Activated CD4-positive, alpha-beta T cell treated with anti-CD3 and anti-CD28 coated beads, Interleukin-2, amount 50 U/mL, for 4 hours (primary cell): ENCODE measurements at regions not wholly inside any gene's neighbourhood (a gene's known extent, or its start where the extent isn't known, plus 50 kb on each side); places are given as distances from the start of the nearest gene placed in this dataset.
"Not testable (repeated sequence)": the region's sequence is repeated elsewhere in the genome, so short reads cannot be mapped to it uniquely, and the experiment has no call there.

Experiments used
- DNase-seq, 2 experiments: peaks; one replicate each; pipeline ENCODE4 v3.0.0-alpha.2; 2020

DNA sequence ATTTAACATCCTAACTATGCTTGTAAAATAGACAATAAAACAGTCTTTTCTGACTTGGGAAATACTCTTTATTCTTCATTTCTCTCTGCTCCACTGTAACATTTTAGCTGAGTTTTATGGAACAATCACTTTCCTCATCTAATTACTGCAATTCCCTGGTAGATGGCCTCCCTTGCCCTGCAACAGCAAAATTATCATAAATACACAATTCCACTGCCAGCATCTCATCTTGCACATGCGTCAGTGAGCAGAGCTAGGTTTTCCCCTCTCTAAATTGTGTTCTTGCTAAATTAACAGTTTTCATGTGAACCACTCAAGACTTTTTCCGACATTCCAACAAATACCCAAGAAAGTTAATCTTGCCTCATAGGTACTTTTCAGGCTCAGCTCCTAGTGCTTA lies 920.9 kb upstream of the GOT2 start:
- DNase-seq, result no peak

DNA sequence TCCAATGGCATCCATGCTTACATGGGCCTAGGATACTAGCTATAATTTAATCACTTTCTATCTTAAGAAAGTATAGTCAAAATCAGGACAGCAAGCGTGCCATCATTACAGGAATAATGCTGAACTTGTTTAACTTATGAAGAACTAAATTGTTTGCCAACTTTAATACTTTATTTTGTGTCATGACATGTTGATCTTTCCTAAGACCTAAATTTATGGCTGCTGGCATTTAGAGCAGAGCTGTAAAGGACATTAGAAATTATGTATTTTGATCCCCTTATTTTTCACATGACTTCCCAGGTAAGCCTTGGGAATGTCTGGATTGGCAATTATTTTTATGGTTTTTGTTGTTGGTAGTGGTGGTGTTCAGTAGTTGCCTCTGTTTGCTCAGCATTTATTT lies 920.3 kb upstream of the GOT2 start:
- DNase-seq, result no peak

DNA sequence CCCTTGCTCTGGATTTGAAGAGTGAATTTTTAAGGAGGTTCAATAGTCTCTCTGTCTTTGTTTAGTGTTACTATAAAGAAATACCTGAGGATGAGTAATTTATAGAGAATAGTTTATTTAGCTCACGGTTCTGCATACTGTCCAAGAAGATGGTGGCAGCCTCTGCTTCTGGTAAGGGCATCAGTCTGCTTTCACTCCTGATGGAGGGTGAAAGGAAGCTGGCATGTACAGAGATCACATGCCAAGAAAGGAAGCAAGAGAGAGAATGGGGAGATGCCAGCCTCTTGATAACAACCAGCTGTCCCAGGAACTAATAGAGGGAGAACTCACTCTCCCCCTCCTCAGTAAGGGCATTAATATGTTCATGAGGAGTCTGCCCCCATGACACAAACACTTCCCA lies 917.5 kb upstream of the GOT2 start:
- DNase-seq, result no peak

DNA sequence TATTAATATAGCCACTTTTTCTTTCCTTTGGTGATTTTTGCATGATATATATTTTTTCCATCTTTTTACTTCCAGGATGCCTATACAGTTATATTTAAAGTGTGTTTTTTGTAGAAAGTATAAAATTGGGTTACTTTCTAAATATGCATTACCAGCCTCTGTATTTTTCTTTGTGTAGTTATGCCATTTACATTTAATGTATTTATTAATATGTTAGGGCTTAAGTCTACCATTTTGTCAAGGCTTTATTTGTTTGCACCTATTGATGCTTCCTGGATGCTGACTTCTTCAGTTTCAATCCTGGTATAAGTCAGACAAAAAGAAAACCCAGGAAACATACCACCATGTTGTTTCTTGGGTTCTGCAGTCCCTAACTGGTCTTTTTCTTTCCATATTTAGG lies 911.1 kb upstream of the GOT2 start:
- no peak for DNase-seq

DNA sequence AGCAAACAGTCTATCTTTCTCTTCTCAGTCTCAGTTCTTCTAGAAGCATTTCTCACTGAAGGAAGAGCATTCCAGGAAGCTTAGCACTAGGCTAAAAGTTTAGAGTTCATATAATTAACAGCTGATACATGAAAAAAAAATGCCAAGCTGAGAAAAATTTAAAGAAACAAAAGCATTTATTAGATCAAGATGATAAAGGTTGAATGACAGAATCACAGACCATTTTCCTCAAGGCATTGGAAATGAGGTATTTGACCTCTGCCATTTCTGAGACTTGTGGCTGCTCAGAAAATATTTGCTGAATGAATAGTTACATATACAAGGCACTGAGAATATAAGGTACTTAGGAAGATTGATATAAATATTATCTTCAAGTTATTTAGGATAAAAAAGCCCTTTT lies 901.6 kb upstream of the GOT2 start:
- no peak for DNase-seq

DNA sequence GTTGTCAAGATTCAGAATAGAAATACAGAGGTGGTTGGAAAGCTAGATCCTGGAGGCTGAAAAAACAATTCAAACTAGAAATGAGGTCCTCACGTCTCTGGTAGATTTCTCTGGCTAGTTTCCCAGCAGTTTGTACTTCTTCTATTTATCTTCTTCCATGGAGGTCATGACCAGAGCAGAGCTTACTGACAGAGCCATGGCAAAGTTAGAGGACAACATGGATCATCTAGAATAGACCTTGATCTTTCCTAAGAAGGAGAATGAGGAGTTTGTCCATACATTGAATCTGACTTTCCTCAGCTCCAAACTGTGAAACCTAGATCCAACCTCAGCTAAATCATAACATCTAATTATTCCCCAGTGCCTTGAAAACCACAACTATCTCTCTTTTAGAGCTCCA lies 900.8 kb upstream of the GOT2 start:
- no peak for DNase-seq

DNA sequence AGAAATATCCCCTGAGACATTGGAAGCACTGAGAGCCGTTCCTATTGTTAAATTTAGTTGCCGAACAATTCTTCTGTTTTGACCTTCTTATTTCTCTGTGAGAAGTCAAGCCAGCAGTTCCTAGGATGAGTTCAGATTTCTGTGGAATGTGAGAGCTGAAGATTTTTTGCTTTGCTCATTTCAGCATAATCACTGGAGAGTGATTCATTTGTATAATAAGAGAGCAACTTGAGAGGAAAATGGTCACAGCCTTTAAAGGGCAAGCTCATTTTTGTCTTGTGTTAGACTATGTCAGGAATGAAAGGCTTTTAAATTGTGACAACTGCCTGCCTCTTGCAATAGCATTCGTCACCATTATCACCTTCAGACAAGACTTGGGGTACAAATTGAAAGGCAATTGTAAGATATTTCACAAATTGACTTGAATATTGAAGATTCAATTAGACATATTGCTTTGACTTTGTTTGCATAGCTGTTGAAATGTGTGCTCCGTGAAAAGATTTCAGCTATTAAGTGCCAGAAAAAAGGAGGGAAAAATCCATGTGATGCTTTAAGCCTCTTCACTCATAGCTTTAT lies 900.0 kb upstream of the GOT2 start:
- no peak for DNase-seq

DNA sequence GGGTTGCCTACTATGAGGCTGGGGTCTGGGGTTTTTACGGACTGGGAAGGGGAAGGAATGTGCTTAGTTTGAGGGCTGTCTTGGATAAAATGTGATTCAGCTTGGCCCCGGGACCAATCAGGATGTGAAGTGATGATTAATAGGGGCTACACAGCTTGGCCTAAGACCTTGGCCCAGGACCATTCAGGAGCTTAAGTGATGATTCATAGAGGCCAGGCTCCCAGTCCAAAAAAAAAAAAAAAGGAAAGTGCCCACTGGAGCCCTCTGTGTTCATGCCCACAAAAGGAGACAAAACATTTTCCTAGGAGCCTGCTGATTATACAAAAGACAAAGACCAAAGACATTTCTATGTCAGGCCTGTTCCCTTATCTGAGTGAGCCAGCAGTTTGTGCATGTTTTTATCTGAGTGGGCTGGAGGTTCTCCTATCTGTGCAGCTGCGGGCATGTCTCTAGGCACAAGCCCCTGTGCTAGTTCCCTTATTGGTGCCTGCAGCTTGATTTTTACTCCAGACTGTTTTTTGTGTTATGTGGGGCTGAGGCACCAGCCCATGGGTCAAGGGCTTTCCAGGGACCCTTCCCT lies 898.2 kb upstream of the GOT2 start:
- DNase-seq, result no peak

DNA sequence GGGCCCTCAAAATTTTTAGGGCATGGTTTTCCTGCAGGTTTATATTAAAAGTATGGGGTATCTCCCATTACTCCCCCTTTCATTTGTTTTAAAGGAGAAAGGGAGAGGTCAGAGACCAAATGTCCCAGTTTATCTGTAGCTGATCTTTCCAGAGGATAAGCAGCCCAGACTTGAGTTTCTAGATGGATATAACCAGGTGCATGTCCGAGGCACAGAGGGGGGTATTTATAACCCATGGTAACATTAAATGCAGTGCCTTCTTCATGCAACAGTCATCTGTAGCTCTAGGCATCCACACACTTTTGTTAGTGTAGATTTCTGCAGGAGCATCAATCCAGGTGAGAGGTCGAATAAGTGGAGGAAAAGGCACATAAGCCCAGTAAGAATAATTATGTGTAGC lies 890.3 kb upstream of the GOT2 start:
- not testable (repeated sequence) for DNase-seq

DNA sequence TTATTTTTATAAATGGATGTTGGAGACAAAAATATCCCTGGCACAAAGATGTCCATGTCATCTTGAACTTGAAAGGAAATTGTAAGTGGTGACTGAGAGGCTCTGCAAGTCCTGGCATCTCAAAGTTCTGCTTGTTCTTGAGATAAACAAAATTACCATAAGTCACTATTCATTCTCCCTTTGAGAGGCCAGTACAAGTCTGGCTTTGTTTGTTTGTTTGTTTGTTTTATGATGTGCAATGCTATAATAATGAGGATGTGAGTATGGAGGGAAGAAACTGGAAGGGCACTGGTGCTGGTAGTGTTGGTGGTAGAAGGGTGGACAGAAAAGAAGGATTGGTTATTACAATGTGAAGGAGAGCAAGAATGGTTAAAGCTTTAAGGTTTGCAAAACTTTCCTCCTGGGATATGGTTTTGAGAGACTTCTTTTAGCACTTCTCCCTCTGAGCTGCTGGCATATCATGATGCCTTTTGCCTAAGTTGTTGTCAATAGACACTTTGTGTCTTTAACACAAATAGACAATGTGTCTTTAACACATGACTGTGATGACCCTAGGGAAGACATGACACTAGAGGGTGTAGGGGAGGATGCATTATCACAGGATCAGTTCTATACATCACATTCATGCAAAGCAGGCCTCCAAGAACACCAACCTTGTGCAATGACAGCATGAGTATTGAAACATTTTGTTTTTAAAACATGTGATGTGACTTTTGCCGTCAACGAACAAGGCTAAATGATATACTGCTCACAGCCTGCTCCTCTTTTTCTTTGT lies 880.5 kb upstream of the GOT2 start:
- DNase-seq, result no peak

DNA sequence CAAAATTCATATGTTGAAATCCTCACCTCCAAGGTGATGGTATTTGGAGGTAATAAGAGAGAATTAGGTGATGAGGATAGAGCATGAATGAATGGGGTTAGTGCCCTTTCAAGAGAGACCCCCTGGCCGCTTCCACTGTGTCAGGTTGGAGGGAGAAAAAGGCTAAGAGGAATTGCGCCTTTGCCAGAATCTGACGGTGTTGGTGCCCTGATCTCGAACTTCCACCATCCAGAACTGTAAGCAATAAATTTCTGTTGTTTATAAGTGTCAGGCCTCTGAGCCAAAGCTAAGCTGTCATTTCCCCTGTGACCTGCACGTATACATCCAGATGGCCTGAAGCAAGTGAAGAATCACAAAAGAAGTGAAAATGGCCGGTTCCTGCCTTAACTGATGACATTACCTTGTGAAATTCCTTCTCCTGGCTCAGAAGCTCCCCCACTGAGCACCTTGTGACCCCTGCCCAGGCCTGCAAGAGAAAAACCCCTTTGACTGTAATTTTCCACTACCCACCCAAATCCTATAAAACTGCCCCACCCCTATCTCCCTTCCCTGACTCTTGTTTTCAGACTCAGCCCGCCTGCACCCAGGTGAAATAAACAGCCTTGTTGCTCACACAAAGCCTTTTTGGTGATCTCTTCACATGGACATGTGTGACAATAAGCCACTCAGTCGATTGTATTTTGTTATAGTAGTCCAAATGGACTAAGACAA lies 878.9 kb upstream of the GOT2 start:
- DNase-seq, result not testable (repeated sequence)

DNA sequence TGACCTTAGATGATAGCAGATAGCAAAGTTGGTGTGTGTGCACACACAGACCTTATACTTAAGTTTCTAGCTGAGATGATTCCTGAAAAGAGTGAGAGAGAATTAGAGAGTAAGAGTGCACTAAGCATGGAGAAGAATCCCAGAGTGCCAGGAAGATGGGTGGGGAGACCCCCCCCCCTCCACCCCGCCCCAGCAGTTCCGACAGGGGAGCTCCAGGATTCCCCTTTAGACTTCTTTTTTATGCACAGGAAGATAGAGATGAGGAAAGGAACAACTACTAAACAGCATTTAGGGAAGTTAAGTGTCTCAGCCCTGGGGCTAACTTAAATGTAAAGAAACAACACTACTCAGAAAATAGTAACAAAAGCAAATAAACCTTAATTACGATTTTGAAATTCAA lies 878.0 kb upstream of the GOT2 start:
- DNase-seq, result no peak

DNA sequence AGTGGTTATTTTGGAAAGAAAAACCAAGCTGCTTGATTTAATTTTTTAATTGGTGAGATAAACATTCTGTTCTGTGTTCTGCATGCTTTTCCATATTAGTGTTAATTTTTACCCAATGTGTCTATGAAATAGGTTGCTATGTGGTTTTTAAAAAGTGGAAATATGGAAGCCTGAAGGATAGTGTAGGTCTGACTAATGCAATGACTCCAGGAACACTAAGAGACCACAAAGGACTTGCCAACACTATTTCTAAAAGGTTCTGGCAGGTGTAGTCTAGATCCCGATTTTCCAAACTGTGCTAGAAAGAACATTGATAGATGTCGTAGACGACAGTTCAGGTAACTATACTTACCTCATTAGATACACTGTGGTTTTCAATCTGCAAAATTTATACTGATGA lies 877.4 kb upstream of the GOT2 start:
- DNase-seq, result no peak

DNA sequence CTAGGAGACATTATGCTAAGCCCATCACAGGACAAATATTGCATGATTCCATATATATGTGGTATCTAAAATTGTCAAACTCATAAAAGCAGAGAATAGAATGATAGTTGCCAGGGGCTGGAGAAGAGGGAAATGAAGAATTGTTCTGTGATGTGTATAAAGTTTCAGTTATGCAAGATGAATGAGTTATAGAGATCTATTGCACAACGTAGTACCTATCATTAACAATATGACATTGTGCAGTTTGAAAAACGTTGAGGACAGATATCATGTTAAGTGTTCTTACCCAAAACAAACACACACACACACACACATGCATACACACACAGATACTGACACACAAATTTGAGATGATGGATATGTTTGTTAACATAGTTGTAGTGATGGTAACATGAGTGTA lies 871.6 kb upstream of the GOT2 start:
- DNase-seq, result no peak

DNA sequence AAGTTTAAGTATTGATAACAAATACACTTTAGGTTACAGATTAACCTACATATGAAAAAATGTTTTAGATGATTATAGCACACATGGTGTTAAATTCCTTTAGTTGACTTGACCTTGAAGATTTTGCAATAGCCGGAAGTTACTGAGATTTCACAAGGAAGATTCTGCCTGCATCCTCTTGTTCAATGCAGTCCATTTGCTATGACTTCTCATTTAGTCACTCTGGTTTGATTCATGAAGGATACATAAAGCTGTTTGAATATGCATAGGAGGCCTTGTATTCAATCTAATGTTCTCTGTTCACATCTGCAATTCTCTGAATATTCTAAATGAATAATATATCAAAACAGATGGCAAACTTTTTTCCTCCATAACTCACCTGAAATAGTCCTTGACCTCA lies 870.2 kb upstream of the GOT2 start:
- no peak for DNase-seq

DNA sequence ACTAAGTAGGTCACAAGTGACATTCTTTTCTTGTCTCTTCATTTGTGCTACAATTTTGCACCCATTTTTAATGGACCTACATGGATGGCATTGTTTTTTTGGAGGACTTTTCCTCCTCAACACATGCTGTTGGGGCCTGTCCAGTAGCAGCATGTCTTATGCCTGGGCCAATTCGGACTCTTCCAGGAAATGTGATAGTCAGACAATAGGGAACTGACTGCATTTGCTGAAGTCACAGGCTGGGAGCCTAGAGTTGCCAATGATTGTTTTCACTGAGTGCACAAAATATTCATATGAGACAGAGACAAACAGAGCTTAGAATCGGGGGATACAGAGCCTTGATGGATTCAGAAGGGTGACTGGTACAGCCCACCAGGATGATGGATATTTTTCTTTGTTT lies 867.3 kb upstream of the GOT2 start:
- DNase-seq, result no peak

DNA sequence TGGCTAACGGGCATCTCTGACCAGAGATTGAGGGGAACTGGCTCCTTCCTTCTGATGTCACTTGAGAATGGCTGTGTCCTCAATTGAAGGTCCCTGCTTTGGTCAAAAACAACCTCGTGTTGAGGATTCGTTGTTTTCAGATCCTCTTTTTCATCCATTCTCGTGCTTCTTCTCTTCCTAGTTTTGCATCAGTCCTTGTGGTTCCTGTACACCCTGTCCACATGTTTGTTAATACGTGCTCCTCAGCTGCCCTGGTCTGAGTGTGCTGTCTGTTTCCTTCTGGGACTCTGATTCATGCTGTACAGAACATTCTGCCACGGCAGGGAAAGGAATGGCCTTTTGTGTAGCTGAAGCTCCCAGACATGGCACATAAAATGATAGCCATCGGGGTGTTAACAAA lies 863.2 kb upstream of the GOT2 start:
- DNase-seq, result no peak

DNA sequence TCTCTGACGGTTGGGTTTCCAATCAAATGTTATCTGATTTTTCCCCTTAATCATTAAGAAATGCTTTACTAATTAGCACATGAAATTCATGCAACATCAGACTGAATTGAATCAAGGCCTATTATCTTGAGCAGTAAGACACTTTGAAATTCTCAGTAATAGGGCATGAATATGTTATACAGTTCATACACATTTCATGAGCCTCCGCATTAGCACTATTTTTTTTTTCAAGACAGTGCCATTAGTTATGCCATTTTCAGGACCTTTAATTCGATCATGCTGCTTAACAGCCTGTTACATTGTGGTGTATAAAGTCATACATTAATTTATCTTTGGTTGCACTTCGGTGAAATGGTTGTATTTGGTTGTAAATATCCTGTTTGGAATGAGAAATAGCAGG lies 862.6 kb upstream of the GOT2 start:
- DNase-seq, result no peak

DNA sequence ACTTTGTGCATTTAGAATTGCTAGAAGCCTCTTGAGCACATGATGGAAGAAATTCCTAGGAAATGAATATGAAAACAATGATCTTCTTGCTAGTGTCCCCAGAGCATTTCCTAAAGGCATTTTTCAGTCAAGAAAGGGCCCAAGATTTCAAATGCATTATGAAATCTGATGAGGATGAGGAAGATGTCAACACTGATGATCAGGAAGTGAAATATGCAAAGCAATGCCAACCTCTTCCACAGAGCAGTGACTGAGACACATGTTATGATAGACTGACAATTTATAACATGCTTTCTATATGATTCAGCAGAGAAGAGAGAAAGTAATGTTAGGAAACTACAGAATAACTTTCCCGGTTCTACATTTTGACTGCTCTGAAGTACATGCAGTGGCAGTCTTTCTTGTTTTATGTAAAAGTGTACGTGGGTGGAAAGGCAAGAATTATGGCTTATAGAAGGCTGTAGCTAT lies 859.1 kb upstream of the GOT2 start:
- DNase-seq, result no peak

DNA sequence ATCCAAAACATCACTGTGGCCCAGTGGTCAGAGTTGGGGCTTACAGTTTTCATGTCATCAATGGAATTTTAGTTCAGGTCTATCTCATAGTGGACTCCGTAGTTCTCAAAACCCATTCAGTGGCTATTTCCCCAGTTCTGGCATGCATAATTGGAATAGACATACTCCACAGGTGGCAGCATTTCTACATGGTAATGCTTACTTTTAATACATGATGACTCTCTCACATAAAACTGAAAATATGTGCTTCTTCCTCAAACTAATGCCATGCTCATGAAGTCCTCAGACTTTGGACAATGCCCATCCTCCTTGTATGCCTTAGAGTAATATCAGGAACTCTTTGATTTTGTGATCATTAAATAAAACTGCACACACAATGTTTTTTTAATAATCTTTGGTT lies 857.4 kb upstream of the GOT2 start:
- DNase-seq, result no peak

DNA sequence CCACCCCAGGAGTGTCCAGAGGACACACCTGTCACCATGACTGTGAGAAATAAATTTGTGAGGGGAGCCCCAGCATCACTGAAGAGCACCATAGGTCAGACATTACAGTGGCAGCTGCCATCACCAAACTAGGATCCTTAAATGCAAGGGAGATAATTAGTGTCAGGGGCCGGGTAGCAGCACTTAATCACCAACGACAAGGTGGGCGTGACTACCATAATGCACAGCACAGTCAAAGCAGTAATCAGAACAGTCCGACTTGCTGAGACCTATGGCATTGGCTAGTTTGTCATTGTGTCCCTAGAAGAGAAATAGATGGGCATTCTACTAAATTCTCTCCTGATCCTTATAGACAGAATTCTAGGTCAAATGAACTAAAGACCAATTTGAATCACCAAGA lies 856.7 kb upstream of the GOT2 start:
- DNase-seq, result no peak

DNA sequence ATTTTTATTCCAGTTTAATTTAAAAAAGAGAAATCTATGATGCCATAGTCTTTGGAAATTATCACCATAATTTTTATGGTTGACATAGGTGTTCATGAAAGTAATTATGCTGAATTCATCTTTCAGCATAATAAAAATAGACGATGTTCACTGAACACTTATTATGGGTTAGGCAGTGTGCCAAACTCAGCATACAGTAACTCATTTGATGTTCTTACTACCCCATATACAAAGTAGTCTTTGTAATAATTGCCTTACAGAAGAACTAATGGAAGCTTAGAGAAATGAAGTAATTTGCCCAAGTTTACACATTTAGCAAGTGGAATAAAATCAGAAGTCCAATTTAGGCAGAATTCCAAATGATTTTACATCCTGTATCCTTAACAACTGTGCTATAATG lies 852.2 kb upstream of the GOT2 start:
- DNase-seq, result no peak

DNA sequence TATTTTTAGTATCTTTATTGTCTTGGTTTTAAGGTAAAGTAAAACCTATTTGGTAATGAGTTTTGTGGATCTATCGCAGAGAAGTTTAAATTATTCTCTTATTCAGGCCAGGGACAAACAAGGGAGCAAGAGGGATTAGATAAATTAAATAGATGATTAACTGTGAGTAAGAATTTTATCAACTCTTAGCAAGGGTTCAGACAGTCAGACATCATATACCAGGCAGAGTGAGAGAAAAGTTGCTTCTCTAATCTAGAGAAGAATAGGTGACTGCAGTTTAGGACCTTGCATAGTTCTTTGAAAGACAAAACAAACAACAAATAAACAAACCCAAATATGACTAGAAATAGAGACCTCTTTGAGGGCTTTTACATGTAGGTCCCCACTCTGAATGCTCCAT lies 840.2 kb upstream of the GOT2 start:
- no peak for DNase-seq
